Neuronal stem cell (in vitro differentiated cells): ENCODE measurements at regions not wholly inside any gene's neighbourhood (a gene's known extent, or its start where the extent isn't known, plus 50 kb on each side); places are given as distances from the start of the nearest gene placed in this dataset.

ENCODE experiments used
- DNase-seq: peaks from one replicate; pipeline ENCODE4 v3.0.0-alpha.2; 2013; ENCODE audit warnings: low spot score
- H2AFZ ChIP-seq: one replicate; pipeline ENCODE4 v1.6.1; 2013; ENCODE audit warnings: mild to moderate bottlenecking, low read length, inconsistent platforms
- H2AK5ac ChIP-seq: 2 replicates; pipeline ENCODE4 v1.6.1; 2013; ENCODE audit warnings: low read depth, mild to moderate bottlenecking, inconsistent platforms, low read length, moderate library complexity, mixed read lengths
- H2BK120ac ChIP-seq: 2 replicates; pipeline ENCODE4 v1.6.1; 2013; ENCODE audit warnings: low read depth, mild to moderate bottlenecking, inconsistent platforms, low read length, moderate library complexity, mixed read lengths
- H2BK12ac ChIP-seq: one replicate; pipeline ENCODE4 v1.6.1; 2013; ENCODE audit warnings: low read length, inconsistent platforms
- H2BK15ac ChIP-seq: 2 replicates; pipeline ENCODE4 v1.6.1; 2013; ENCODE audit warnings: mild to moderate bottlenecking, low read length, inconsistent platforms, mixed read lengths
- H2BK5ac ChIP-seq: one replicate; pipeline ENCODE4 v1.6.1; 2013; ENCODE audit warnings: inconsistent platforms, mild to moderate bottlenecking, low read length, moderate library complexity
- H3K14ac ChIP-seq: one replicate; pipeline ENCODE4 v1.6.1; 2013; ENCODE audit warnings: low read length, inconsistent platforms
- H3K18ac ChIP-seq: 2 replicates; pipeline ENCODE4 v1.6.1; 2013; ENCODE audit warnings: low read length, inconsistent platforms
- H3K23ac ChIP-seq: 2 replicates; pipeline ENCODE4 v1.6.1; 2013; ENCODE audit warnings: low read depth, mild to moderate bottlenecking, mixed read lengths, low read length, inconsistent platforms; ENCODE audit not compliant: poor library complexity
- H3K27ac ChIP-seq: replicated peaks from 3 replicates; pipeline ENCODE4 v1.5.1; 2013; ENCODE audit warnings: low read length, inconsistent platforms
- H3K27me3 ChIP-seq, 3 experiments: 2 replicates each; pipeline ENCODE4 v1.6.1; 2013; ENCODE audit warnings: low read length in 3 of 3, mild to moderate bottlenecking in 2 of 3, inconsistent platforms in 1 of 3, low read depth in 1 of 3, mixed read lengths in 1 of 3, moderate library complexity in 1 of 3; ENCODE audit not compliant: control insufficient read depth in 3 of 3, insufficient read depth in 3 of 3
- H3K36me3 ChIP-seq, 2 donors: replicated peaks in 1 of 2; 2 replicates each; pipeline ENCODE4 v1.6.1; 2013; ENCODE audit warnings: low read length in 2 of 2; ENCODE audit not compliant: control insufficient read depth in 2 of 2, insufficient read depth in 2 of 2
- H3K4ac ChIP-seq: 2 replicates; pipeline ENCODE4 v1.6.1; 2013; ENCODE audit warnings: inconsistent platforms, mild to moderate bottlenecking, low read length, moderate library complexity
- H3K4me1 ChIP-seq, 2 donors: 1 replicate in 1 of 2; 2 replicates in 1 of 2; pipeline ENCODE4 v1.6.1; 2013; ENCODE audit warnings: low read length in 2 of 2, low read depth in 1 of 2; ENCODE audit not compliant: control insufficient read depth in 2 of 2, insufficient read depth in 1 of 2
- H3K4me2 ChIP-seq: one replicate; pipeline ENCODE4 v1.6.1; 2013; ENCODE audit warnings: mild to moderate bottlenecking, low read length, inconsistent platforms; ENCODE audit not compliant: insufficient read depth, poor library complexity, severe bottlenecking
- H3K4me3 ChIP-seq, 2 donors: 2 replicates each; pipeline ENCODE4 v1.5.1; 2013; ENCODE audit warnings: low read length in 2 of 2, mild to moderate bottlenecking in 2 of 2, inconsistent platforms in 1 of 2, moderate library complexity in 1 of 2
- H3K79me1 ChIP-seq: one replicate; pipeline ENCODE4 v1.6.1; 2013; ENCODE audit warnings: low read depth, mild to moderate bottlenecking, inconsistent platforms, low read length, moderate library complexity
- H3K9ac ChIP-seq: one replicate; pipeline ENCODE4 v1.6.1; 2013; ENCODE audit warnings: mild to moderate bottlenecking, low read depth, low read length, inconsistent platforms; ENCODE audit not compliant: poor library complexity
- H3K9me3 ChIP-seq, 2 donors: replicated peaks in 1 of 2; 2 replicates each; pipeline versions ENCODE3 to v1.6.1; 2013; ENCODE audit warnings: low read length in 2 of 2, mild to moderate bottlenecking in 2 of 2, inconsistent platforms in 1 of 2, low read depth in 1 of 2, mixed read lengths in 1 of 2, moderate library complexity in 1 of 2; ENCODE audit not compliant: control insufficient read depth in 2 of 2, insufficient read depth in 1 of 2
- H4K8ac ChIP-seq: one replicate; pipeline ENCODE4 v1.6.1; 2013; ENCODE audit warnings: low read depth, mild to moderate bottlenecking, inconsistent platforms, low read length, moderate library complexity
- H4K91ac ChIP-seq: one replicate; pipeline ENCODE4 v1.6.1; 2013; ENCODE audit warnings: low read length, low read depth, mild to moderate bottlenecking, inconsistent platforms; ENCODE audit not compliant: poor library complexity
- WGBS, 2 donors: extraction: QIAGEN DNeasy Blood & Tissue Kit; methylation state at CpG; one replicate each; pipeline ENCODE4 v1.1.7; 2013; ENCODE audit warnings: missing lambda C conversion rate in 2 of 2, mixed read lengths in 1 of 2; ENCODE audit not compliant: insufficient read length in 2 of 2, insufficient replicate concordance in 1 of 2; ENCODE audit errors: extremely low coverage in 2 of 2; 5-methylcytosine and 5-hydroxymethylcytosine counted together

DNA sequence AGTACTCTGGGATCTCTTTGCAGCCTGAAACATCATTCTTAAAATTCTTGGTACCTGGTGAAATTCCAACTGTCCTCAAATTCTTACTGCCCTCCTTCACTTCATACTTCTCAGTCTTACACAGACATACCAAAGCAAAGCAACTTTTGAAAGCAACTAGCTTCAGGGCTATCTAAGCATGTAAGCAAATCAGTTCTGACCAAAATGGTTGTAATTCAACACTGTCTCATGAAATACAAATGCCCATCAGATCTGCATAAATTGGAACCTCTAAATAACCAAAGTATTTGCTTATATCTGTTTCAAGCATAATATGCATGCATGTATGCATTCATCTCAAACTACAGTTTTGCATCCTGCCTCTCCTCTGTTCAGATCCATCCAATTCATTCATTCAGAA, 308.1 kb upstream of the PPARGC1A start:
- Histone ChIP-seq H3K4me2 (no peak overlapping the region), H3K4ac (no peak overlapping the region), H3K27ac (no peak overlapping the region), H3K18ac (no peak overlapping the region), H2AK5ac (no peak overlapping the region), H3K14ac (no peak overlapping the region), H2AFZ (no peak overlapping the region), H3K23ac (no peak overlapping the region), H3K4me3 (no peak overlapping the region), H2BK15ac (no peak overlapping the region), H4K8ac (no peak overlapping the region), H3K9ac (no peak overlapping the region), H2BK12ac (no peak overlapping the region), H3K36me3 (no peaks in the 10 kb centered on the region), H3K27me3 (no peaks in the 10 kb centered on the region), H2BK120ac (no peak overlapping the region), H3K9me3 (no peaks in the 10 kb centered on the region), H3K4me1 (no peaks in the 10 kb centered on the region), H4K91ac (no peak overlapping the region), H3K79me1 (no peaks in the 10 kb centered on the region), H2BK5ac (no peak overlapping the region)
- no peak for DNase-seq

- H3K14ac ChIP-seq = no peak overlapping the region
- DNase-seq = no peak
- H3K27ac ChIP-seq = no peak overlapping the region
- H2BK5ac ChIP-seq = no peak overlapping the region
- peaks cover 0 to under 1% of the 10 kb centered on the region in 2 donors for H3K4me1 ChIP-seq
- no peak overlapping the region for H3K23ac ChIP-seq
- no peaks in the 10 kb centered on the region for H3K9me3 ChIP-seq
- no peak overlapping the region for H2BK12ac ChIP-seq
- H4K8ac ChIP-seq = no peak overlapping the region
- H3K4ac ChIP-seq = no peak overlapping the region
- H3K4me3 ChIP-seq = no peak overlapping the region
- H3K9ac ChIP-seq = no peak overlapping the region
- no peak overlapping the region for H3K18ac ChIP-seq
- H3K4me2 ChIP-seq = no peak overlapping the region
- H2BK120ac ChIP-seq = no peak overlapping the region
- H3K27me3 ChIP-seq = no peaks in the 10 kb centered on the region
- no peaks in the 10 kb centered on the region for H3K79me1 ChIP-seq
- H2BK15ac ChIP-seq = no peak overlapping the region
- no peak overlapping the region for H4K91ac ChIP-seq
- no peak overlapping the region for H2AK5ac ChIP-seq
- WGBS, 2 donors = no CpG with 5 or more reads among the region's 1 CpG
- H2AFZ ChIP-seq = no peak overlapping the region
- no peaks in the 10 kb centered on the region for H3K36me3 ChIP-seq
These were observed 306.9 kb upstream of the PPARGC1A start for GRCh38 chr4:24196785-24197184.

- Histone ChIP-seq H3K14ac (no peak overlapping the region), H3K4me2 (no peak overlapping the region), H2BK5ac (no peak overlapping the region), H4K8ac (no peak overlapping the region), H3K27me3 (no peaks in the 10 kb centered on the region), H2AFZ (no peak overlapping the region), H3K9me3 (no peaks in the 10 kb centered on the region), H3K4ac (no peak overlapping the region), H4K91ac (no peak overlapping the region), H3K23ac (no peak overlapping the region), H3K27ac (no peak overlapping the region), H2AK5ac (no peak overlapping the region), H3K79me1 (no peaks in the 10 kb centered on the region), H2BK120ac (no peak overlapping the region), H2BK15ac (no peak overlapping the region), H3K18ac (no peak overlapping the region), H3K4me3 (no peak overlapping the region), H2BK12ac (no peak overlapping the region), H3K36me3 (no peaks in the 10 kb centered on the region), H3K4me1 (peaks cover under 1 to 4% of the 10 kb centered on the region in 2 donors), H3K9ac (no peak overlapping the region)
- WGBS, 2 donors = no CpG with 5 or more reads among the region's 3 CpGs
- DNase-seq = no peak
These were observed 306.3 kb upstream of the PPARGC1A start for GRCh38 chr4:24195991-24196736.

GRCh38 chr4:24192018-24192641, 302.3 kb upstream of the PPARGC1A start:
- Histone ChIP-seq H3K4ac (no peak overlapping the region), H3K27me3 (no peaks in the 10 kb centered on the region), H3K27ac (no peak overlapping the region), H3K18ac (no peak overlapping the region), H4K91ac (no peak overlapping the region), H2AFZ (no peak overlapping the region), H2BK5ac (no peak overlapping the region), H3K4me1 (peaks cover 5 to 12% of the 10 kb centered on the region in 2 donors), H3K36me3 (no peaks in the 10 kb centered on the region), H3K79me1 (no peaks in the 10 kb centered on the region), H3K9me3 (no peaks in the 10 kb centered on the region), H3K14ac (no peak overlapping the region), H3K9ac (no peak overlapping the region), H3K4me3 (no peak overlapping the region), H4K8ac (no peak overlapping the region), H2BK120ac (no peak overlapping the region), H3K23ac (no peak overlapping the region), H3K4me2 (no peak overlapping the region), H2BK15ac (no peak overlapping the region), H2BK12ac (no peak overlapping the region), H2AK5ac (no peak overlapping the region)
- WGBS, 2 donors = no CpG with 5 or more reads among the region's 6 CpGs
- DNase-seq = no peak
